Liver (tissue), 7 donors: ENCODE measurements at regions not wholly inside any gene's neighbourhood (a gene's known extent, or its start where the extent isn't known, plus 50 kb on each side); places are given as distances from the start of the nearest gene placed in this dataset.

Experiments
- DNase-seq: peaks from one replicate; pipeline ENCODE4 v3.0.0-alpha.2; 2017; ENCODE audit warnings: low spot score
- H3K27ac ChIP-seq, 2 donors: one replicate each; pipeline ENCODE4 v1.7.0; 2013; ENCODE audit warnings: inconsistent platforms in 2 of 2, low read length in 2 of 2, control low read depth in 1 of 2, low read depth in 1 of 2, mild to moderate bottlenecking in 1 of 2
- H3K27me3 ChIP-seq, 4 donors: one replicate each; pipeline versions ENCODE4 v1.6.1 to v1.7.0; 2013; ENCODE audit warnings: low read length in 3 of 4, inconsistent platforms in 1 of 4, mild to moderate bottlenecking in 1 of 4, moderate library complexity in 1 of 4; ENCODE audit not compliant: control insufficient read depth in 4 of 4, insufficient read depth in 4 of 4
- H3K36me3 ChIP-seq, 4 donors: one replicate each; pipeline versions ENCODE4 v1.6.1 to v1.7.0; 2013; ENCODE audit warnings: low read length in 3 of 4, mild to moderate bottlenecking in 3 of 4, low read depth in 1 of 4, moderate library complexity in 1 of 4; ENCODE audit not compliant: control insufficient read depth in 4 of 4, insufficient read depth in 3 of 4
- H3K4me1 ChIP-seq, 4 donors: one replicate each; pipeline versions ENCODE4 v1.6.1 to v1.7.0; 2013; ENCODE audit warnings: low read length in 3 of 4, mild to moderate bottlenecking in 3 of 4, moderate library complexity in 1 of 4; ENCODE audit not compliant: control insufficient read depth in 4 of 4, insufficient read depth in 4 of 4
- H3K4me3 ChIP-seq, 3 donors: one replicate each; pipeline versions ENCODE4 v1.6.1 to v1.7.0; 2013; ENCODE audit warnings: low read length in 3 of 3, control low read depth in 1 of 3, low read depth in 1 of 3, mild to moderate bottlenecking in 1 of 3
- H3K9ac ChIP-seq, 2 donors: one replicate each; pipeline ENCODE4 v1.7.0; 2013; ENCODE audit warnings: low read length in 2 of 2, mild to moderate bottlenecking in 2 of 2, moderate library complexity in 2 of 2, control low read depth in 1 of 2, low read depth in 1 of 2
- H3K9me3 ChIP-seq, 4 donors: one replicate each; pipeline versions ENCODE4 v1.6.1 to v1.7.0; 2013; ENCODE audit warnings: low read length in 3 of 4; ENCODE audit not compliant: control insufficient read depth in 4 of 4
- EGR1 ChIP-seq, 2 donors: IDR thresholded peaks; 2 replicates each; pipeline ENCODE4 v1.6.1; 2016 to 2018; ENCODE audit warnings: antibody characterized with exemption in 2 of 2, low read depth in 2 of 2
- FOXA1 ChIP-seq: IDR thresholded peaks from 2 replicates; pipeline ENCODE4 v1.6.1; 2016; ENCODE audit warnings: antibody characterized with exemption
- FOXA2 ChIP-seq: IDR thresholded peaks from 2 replicates; pipeline ENCODE4 v1.6.1; 2016; ENCODE audit warnings: antibody characterized with exemption
- GABPA ChIP-seq, 2 donors: IDR thresholded peaks in 1 of 2; conservative IDR thresholded peaks in 1 of 2; 2 replicates each; pipeline ENCODE4 v1.6.1; 2016; ENCODE audit warnings: antibody characterized with exemption in 2 of 2, mild to moderate bottlenecking in 1 of 2, moderate library complexity in 1 of 2
- HNF4A ChIP-seq, 2 donors: conservative IDR thresholded peaks; 2 replicates each; pipeline ENCODE4 v1.6.1; 2016; ENCODE audit warnings: antibody characterized with exemption in 2 of 2, mild to moderate bottlenecking in 2 of 2
- NR2F2 ChIP-seq: IDR thresholded peaks from 2 replicates; pipeline ENCODE4 v1.6.1; 2016; ENCODE audit warnings: antibody characterized with exemption
- RXRA ChIP-seq, 2 donors: IDR thresholded peaks; 2 replicates each; pipeline ENCODE4 v1.6.1; 2017 to 2018; ENCODE audit warnings: antibody characterized with exemption in 2 of 2, mild to moderate bottlenecking in 1 of 2
- SP1 ChIP-seq: IDR thresholded peaks from 2 replicates; pipeline ENCODE4 v1.6.1; 2018; ENCODE audit warnings: antibody characterized with exemption, mild to moderate bottlenecking
- YY1 ChIP-seq: IDR thresholded peaks from 2 replicates; pipeline ENCODE4 v1.6.1; 2016; ENCODE audit warnings: antibody characterized with exemption, mild to moderate bottlenecking
- WGBS: extraction: QIAGEN DNeasy Blood & Tissue Kit; methylation state at CpG from one replicate; pipeline ENCODE4 v1.1.7; 2013; 5-methylcytosine and 5-hydroxymethylcytosine counted together
- TF ChIP-seq, protein P1 (sequence below): IDR thresholded peaks from 2 replicates; pipeline ENCODE4 v1.6.1; 2016; ENCODE audit warnings: antibody characterized with exemption
- TF ChIP-seq, protein P2 (sequence below): IDR thresholded peaks from 2 replicates; pipeline ENCODE4 v1.6.1; 2016; ENCODE audit warnings: antibody characterized with exemption, mild to moderate bottlenecking
- TF ChIP-seq, protein P3 (sequence below): IDR thresholded peaks from 2 replicates; pipeline ENCODE4 v1.6.1; 2016; ENCODE audit warnings: antibody characterized with exemption
- TF ChIP-seq, protein P4 (sequence below): IDR thresholded peaks from 2 replicates; pipeline ENCODE4 v1.6.1; 2016; ENCODE audit warnings: antibody characterized with exemption
- donor health status: healthy.
- donor health status: healthy.
- donor health status: healthy.
- donor health status: healthy.

DNA sequence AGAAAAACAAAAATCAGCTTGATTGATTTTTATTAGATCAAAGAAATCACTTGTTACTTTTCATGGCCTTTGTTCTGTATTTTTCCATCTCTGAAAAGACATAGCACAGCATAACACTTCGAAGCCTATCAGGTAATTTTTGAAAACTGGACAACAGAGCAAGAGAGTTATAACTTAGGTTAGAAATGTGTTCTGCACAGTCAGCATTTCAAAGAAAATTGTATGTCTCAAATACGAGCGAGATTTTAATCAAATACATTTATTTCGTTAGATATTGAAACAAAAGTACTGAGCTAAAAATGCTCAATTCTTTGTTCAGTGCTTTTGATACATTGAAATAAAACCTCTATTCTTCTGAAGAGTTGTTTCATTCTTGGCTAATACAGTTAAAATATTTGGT is 144.1 kb upstream of the SLC10A2 start:
- TF ChIP-seq, protein P1, sequence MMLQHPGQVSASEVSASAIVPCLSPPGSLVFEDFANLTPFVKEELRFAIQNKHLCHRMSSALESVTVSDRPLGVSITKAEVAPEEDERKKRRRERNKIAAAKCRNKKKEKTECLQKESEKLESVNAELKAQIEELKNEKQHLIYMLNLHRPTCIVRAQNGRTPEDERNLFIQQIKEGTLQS = no peak
- no peak for TF ChIP-seq FOXA1
- TF ChIP-seq EGR1 (IDR thresholded peaks at IDR 0.05; ENCODE audit: low read depth in 2 of 2) = no peak
- TF ChIP-seq SP1 = no peak
- no peak for TF ChIP-seq HNF4A (conservative IDR thresholded peaks at IDR 0.05)
- TF ChIP-seq, protein P2, sequence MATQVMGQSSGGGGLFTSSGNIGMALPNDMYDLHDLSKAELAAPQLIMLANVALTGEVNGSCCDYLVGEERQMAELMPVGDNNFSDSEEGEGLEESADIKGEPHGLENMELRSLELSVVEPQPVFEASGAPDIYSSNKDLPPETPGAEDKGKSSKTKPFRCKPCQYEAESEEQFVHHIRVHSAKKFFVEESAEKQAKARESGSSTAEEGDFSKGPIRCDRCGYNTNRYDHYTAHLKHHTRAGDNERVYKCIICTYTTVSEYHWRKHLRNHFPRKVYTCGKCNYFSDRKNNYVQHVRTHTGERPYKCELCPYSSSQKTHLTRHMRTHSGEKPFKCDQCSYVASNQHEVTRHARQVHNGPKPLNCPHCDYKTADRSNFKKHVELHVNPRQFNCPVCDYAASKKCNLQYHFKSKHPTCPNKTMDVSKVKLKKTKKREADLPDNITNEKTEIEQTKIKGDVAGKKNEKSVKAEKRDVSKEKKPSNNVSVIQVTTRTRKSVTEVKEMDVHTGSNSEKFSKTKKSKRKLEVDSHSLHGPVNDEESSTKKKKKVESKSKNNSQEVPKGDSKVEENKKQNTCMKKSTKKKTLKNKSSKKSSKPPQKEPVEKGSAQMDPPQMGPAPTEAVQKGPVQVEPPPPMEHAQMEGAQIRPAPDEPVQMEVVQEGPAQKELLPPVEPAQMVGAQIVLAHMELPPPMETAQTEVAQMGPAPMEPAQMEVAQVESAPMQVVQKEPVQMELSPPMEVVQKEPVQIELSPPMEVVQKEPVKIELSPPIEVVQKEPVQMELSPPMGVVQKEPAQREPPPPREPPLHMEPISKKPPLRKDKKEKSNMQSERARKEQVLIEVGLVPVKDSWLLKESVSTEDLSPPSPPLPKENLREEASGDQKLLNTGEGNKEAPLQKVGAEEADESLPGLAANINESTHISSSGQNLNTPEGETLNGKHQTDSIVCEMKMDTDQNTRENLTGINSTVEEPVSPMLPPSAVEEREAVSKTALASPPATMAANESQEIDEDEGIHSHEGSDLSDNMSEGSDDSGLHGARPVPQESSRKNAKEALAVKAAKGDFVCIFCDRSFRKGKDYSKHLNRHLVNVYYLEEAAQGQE = no peak
- H3K4me1 ChIP-seq = no peaks in the 10 kb centered on the region
- H3K36me3 ChIP-seq = no peaks in the 10 kb centered on the region
- H3K9ac ChIP-seq = no peak overlapping the region
- H3K27me3 ChIP-seq = peaks cover 0 to 4% (median 0%) of the 10 kb centered on the region in 4 donors
- 85% methylated on average over 4 of the region's 4 CpGs for WGBS
- no peaks in the 10 kb centered on the region for H3K9me3 ChIP-seq
- H3K27ac ChIP-seq = no peak overlapping the region
- DNase-seq = no peak
- no peak overlapping the region for H3K4me3 ChIP-seq

DNA sequence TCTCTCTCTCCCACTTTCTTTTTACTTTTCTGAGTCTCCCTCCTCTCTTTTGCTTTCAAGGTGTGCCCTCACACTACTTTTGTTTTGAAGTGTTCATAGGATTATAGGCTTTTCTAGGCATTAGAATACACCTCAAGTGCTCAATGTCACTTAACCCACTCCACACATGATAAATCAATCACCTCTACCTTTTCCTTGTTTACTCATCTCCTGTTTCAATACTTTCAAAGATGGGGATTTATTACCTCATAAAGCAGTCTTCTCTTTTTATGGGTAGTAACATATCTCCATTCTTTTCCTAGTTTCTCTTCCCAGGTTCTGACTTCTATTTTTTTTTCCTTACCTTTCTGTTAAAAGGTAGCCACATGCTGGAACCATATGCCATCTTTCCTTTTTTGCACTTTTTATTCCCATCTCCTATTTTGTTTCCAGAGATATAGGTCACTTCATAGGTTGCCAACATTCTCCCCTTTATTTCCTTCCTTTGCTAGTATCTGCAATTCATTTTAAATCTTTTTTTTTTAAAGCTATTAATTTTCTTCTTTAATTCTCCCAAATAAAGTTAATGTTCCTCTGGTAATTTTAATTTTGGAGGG is 137.6 kb upstream of the SLC10A2 start:
- Histone ChIP-seq H3K27me3 (peaks cover 0 to 2% (median 0%) of the 10 kb centered on the region in 4 donors), H3K9me3 (no peaks in the 10 kb centered on the region), H3K36me3 (no peaks in the 10 kb centered on the region), H3K27ac (no peak overlapping the region), H3K4me3 (no peak overlapping the region), H3K9ac (no peak overlapping the region), H3K4me1 (no peaks in the 10 kb centered on the region)
- no peak for DNase-seq
- TF ChIP-seq FOXA1 = no peak
- TF ChIP-seq GABPA (IDR thresholded peaks at IDR 0.05 in 1 of 2, conservative IDR thresholded peaks at IDR 0.05 in 1 of 2) = no peak
- TF ChIP-seq, protein P1 = no peak

DNA sequence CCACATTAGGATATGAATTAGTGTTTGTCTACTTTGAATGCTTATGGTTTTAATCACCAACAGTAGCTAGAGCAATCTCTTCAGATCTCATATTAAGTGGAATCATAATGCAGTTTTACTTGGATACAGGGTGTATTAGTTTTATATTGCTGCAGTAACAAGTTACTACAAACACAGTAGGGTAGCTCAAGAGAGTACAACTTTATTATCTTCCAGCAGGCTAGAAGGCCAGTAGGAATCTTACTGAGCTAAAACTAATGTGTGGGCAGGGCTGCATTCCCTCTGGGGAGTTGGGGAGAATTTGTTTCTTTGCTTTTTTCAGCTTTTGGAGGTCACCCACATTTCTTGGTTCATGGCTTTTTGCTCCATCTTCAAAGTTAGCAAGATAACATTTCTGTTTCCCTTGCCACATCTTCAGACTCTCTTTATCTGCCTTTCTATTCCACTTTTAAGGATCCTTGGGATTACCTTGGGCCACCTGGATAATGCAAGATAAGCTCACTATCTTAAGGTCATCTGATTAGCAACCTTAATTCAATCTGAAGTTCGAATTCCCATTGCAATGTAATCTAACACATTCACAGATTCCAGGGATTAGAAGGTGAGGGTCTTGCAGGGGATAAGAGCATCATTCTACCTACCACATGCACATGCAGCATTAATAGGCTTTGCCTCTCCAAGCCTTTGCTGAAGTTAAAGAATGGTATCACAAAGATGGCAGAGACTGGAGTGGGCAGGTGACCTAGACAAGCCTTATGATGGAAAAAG is 134.1 kb upstream of the SLC10A2 start:
- no peak for DNase-seq
- WGBS = 30% methylated on average over 1 of the region's 1 CpG
- no peaks in the 10 kb centered on the region for H3K4me1 ChIP-seq
- TF ChIP-seq RXRA (IDR thresholded peaks at IDR 0.05) = no peak
- TF ChIP-seq FOXA1 = no peak
- TF ChIP-seq GABPA (IDR thresholded peaks at IDR 0.05 in 1 of 2, conservative IDR thresholded peaks at IDR 0.05 in 1 of 2) = no peak
- no peak for TF ChIP-seq SP1
- TF ChIP-seq NR2F2 = no peak
- no peak for TF ChIP-seq HNF4A (conservative IDR thresholded peaks at IDR 0.05)
- no peak for TF ChIP-seq YY1
- TF ChIP-seq, protein P3, sequence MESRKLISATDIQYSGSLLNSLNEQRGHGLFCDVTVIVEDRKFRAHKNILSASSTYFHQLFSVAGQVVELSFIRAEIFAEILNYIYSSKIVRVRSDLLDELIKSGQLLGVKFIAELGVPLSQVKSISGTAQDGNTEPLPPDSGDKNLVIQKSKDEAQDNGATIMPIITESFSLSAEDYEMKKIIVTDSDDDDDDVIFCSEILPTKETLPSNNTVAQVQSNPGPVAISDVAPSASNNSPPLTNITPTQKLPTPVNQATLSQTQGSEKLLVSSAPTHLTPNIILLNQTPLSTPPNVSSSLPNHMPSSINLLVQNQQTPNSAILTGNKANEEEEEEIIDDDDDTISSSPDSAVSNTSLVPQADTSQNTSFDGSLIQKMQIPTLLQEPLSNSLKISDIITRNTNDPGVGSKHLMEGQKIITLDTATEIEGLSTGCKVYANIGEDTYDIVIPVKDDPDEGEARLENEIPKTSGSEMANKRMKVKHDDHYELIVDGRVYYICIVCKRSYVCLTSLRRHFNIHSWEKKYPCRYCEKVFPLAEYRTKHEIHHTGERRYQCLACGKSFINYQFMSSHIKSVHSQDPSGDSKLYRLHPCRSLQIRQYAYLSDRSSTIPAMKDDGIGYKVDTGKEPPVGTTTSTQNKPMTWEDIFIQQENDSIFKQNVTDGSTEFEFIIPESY = no peak
- TF ChIP-seq FOXA2 = no peak
- TF ChIP-seq, protein P4, sequence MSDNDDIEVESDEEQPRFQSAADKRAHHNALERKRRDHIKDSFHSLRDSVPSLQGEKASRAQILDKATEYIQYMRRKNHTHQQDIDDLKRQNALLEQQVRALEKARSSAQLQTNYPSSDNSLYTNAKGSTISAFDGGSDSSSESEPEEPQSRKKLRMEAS = no peak
- no peak overlapping the region for H3K27ac ChIP-seq
- no peak overlapping the region for H3K9ac ChIP-seq
- H3K27me3 ChIP-seq = peaks cover 0 to 5% (median under 1%) of the 10 kb centered on the region in 4 donors
- H3K4me3 ChIP-seq = no peak overlapping the region
- H3K36me3 ChIP-seq = no peaks in the 10 kb centered on the region
- no peaks in the 10 kb centered on the region for H3K9me3 ChIP-seq
